GM23338 (cell line): ENCODE measurements at regions not wholly inside any gene's neighbourhood (a gene's known extent, or its start where the extent isn't known, plus 50 kb on each side); places are given as distances from the start of the nearest gene placed in this dataset.

ENCODE experiments used
- ATAC-seq: fragments of 200-7000 bp; cut with Tn5 transposase; 3 replicates; pipeline ENCODE4 v1.9.1; 2020
- DNase-seq: peaks from one replicate; pipeline ENCODE4 v3.0.0-alpha.2; 2015; ENCODE audit warnings: low spot score
- H2AFZ ChIP-seq: fragments of 200-600 bp; sonication (generic); 2 replicates; pipeline ENCODE4 v1.8.0; 2016; ENCODE audit warnings: antibody characterized with exemption, mild to moderate bottlenecking, moderate library complexity
- H3F3A ChIP-seq: fragments of 200-600 bp; sonication (generic); replicated peaks from 2 replicates; pipeline ENCODE4 v1.8.0; 2017; ENCODE audit warnings: antibody characterized with exemption, mixed run types, low read depth
- H3K27ac ChIP-seq: fragments of 200-600 bp; sonication (generic); 2 replicates; pipeline ENCODE4 v1.6.1; 2016; ENCODE audit warnings: low read depth
- H3K27me3 ChIP-seq: fragments of 200-600 bp; sonication (generic); 2 replicates; pipeline ENCODE4 v1.8.0; 2016; ENCODE audit warnings: mild to moderate bottlenecking, mixed run types, moderate library complexity; ENCODE audit not compliant: insufficient read depth
- H3K36me3 ChIP-seq: fragments of 200-600 bp; sonication (generic); 2 replicates; pipeline ENCODE4 v1.8.0; 2016; ENCODE audit warnings: mild to moderate bottlenecking; ENCODE audit not compliant: insufficient read depth
- H3K4me1 ChIP-seq: fragments of 200-600 bp; sonication (generic); 2 replicates; pipeline ENCODE4 v1.8.0; 2016; ENCODE audit warnings: mild to moderate bottlenecking, moderate library complexity; ENCODE audit not compliant: insufficient read depth
- H3K4me2 ChIP-seq: fragments of 200-600 bp; sonication (generic); 2 replicates; pipeline ENCODE4 v1.7.1; 2017; ENCODE audit warnings: mixed run types
- H3K4me3 ChIP-seq: fragments of 200-600 bp; sonication (generic); 2 replicates; pipeline ENCODE4 v1.6.1; 2016; ENCODE audit warnings: mixed run types
- H3K79me2 ChIP-seq: fragments of 200-600 bp; sonication (generic); replicated peaks from 2 replicates; pipeline ENCODE4 v1.8.0; 2017; ENCODE audit warnings: mild to moderate bottlenecking; ENCODE audit not compliant: insufficient read depth
- H3K9me2 ChIP-seq: fragments of 200-600 bp; sonication (generic); 2 replicates; pipeline ENCODE4 v1.8.0; 2017; ENCODE audit not compliant: insufficient read depth
- H4K20me1 ChIP-seq: fragments of 200-600 bp; sonication (generic); replicated peaks from 2 replicates; pipeline ENCODE4 v1.8.0; 2017; ENCODE audit warnings: mild to moderate bottlenecking; ENCODE audit not compliant: insufficient read depth
- H3K27ac Mint-ChIP-seq: 2 replicates; pipeline ENCODE4 v1.8.0; 2020; ENCODE audit warnings: inconsistent platforms, mild to moderate bottlenecking, moderate library complexity, mixed read lengths
- H3K27me3 Mint-ChIP-seq: 3 replicates; pipeline ENCODE4 v1.8.0; 2022; ENCODE audit warnings: low read depth, mild to moderate bottlenecking, moderate library complexity, mixed read lengths, inconsistent platforms; ENCODE audit not compliant: insufficient read depth, poor library complexity
- H3K36me3 Mint-ChIP-seq: 3 replicates; pipeline ENCODE4 v1.8.0; 2021; ENCODE audit warnings: low read depth, mild to moderate bottlenecking, inconsistent platforms, moderate library complexity, mixed read lengths
- H3K4me1 Mint-ChIP-seq: 3 replicates; pipeline ENCODE4 v1.8.0; 2020; ENCODE audit warnings: mild to moderate bottlenecking, inconsistent platforms, mixed read lengths
- H3K4me3 Mint-ChIP-seq: 3 replicates; pipeline ENCODE4 v1.8.0; 2021; ENCODE audit warnings: moderate library complexity, mild to moderate bottlenecking, inconsistent platforms, mixed read lengths
- H3K9me3 Mint-ChIP-seq: 3 replicates; pipeline ENCODE4 v1.8.0; 2020; ENCODE audit warnings: moderate library complexity, mild to moderate bottlenecking, inconsistent platforms, mixed read lengths
- CTCF ChIP-seq, 2 experiments: fragments of 200-600 bp in 1 of 2; sonication (generic) in 1 of 2; conservative IDR thresholded peaks; 2 replicates each; pipeline versions ENCODE4 v1.5.1 to v1.6.1; 2016 to 2017; ENCODE audit warnings: antibody characterized with exemption in 2 of 2, low read depth in 2 of 2, mild to moderate bottlenecking in 2 of 2, moderate library complexity in 1 of 2
- EZH2 ChIP-seq: fragments of 200-600 bp; sonication (generic); IDR thresholded peaks from one replicate; pipeline ENCODE4 v1.8.0; 2017; ENCODE audit warnings: antibody characterized with exemption, mild to moderate bottlenecking, low read depth; ENCODE audit not compliant: unreplicated experiment
- EZH2phosphoT487 ChIP-seq: fragments of 200-600 bp; sonication (generic); IDR thresholded peaks from one replicate; pipeline ENCODE4 v1.8.1; 2018; ENCODE audit warnings: antibody characterized with exemption; ENCODE audit not compliant: unreplicated experiment
- JUNB ChIP-seq: IDR thresholded peaks from one replicate; pipeline ENCODE4 v1.6.1; 2016; ENCODE audit warnings: antibody characterized with exemption; ENCODE audit not compliant: unreplicated experiment
- NANOG ChIP-seq: IDR thresholded peaks from 2 replicates; pipeline ENCODE4 v1.6.1; 2016; ENCODE audit warnings: antibody characterized with exemption, borderline replicate concordance
- POLR2AphosphoS5 ChIP-seq: IDR thresholded peaks from 2 replicates; pipeline ENCODE4 v1.6.1; 2016; ENCODE audit warnings: antibody characterized with exemption, low read depth
- STAT1 ChIP-seq: IDR thresholded peaks from one replicate; pipeline ENCODE4 v1.6.1; 2016; ENCODE audit warnings: antibody characterized with exemption; ENCODE audit not compliant: unreplicated experiment
- ZNF114 ChIP-seq: fragments of 250-450 bp; sonication (Bioruptor Pico); IDR thresholded peaks from 2 replicates; pipeline ENCODE4 v1.5.0; 2020; ENCODE audit warnings: mild to moderate bottlenecking, moderate library complexity
- ZNF331 ChIP-seq: fragments of 250-450 bp; sonication (Bioruptor Pico); IDR thresholded peaks from 2 replicates; pipeline ENCODE4 v1.5.0; 2020; ENCODE audit warnings: low read depth, mild to moderate bottlenecking, moderate library complexity
- ZNF462 ChIP-seq: fragments of 250-450 bp; sonication (Bioruptor Pico); IDR thresholded peaks from 2 replicates; pipeline ENCODE4 v1.5.0; 2020; ENCODE audit warnings: mild to moderate bottlenecking, moderate library complexity
- TF ChIP-seq, protein P1 (sequence below): IDR thresholded peaks from one replicate; pipeline ENCODE4 v1.6.1; 2018; ENCODE audit warnings: antibody characterized with exemption; ENCODE audit not compliant: unreplicated experiment

DNA sequence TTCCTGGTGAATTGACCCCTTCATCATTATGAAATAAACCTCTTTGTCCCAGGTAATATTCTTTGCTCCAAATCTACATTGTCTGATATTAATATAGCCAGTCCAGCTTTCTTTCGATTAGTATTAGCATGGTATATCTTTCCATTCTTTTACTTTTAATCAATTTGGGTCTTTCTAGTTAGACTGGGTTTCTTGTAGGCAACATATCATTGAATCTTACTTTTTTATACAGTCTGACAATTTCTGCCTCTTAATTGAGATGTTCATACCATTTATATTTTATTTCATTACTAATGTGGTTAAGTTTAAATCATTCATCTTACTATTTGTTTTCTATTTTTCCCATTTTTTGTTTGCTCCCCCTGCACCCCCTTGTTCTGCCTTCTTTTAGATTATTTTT is 61.7 kb upstream of the LIFR start (continued):
- TF ChIP-seq ZNF462 (CRISPR knock-in tag) (no peak), EZH2 (no peak), STAT1 (no peak), ZNF331 (CRISPR knock-in tag) (no peak)

DNA sequence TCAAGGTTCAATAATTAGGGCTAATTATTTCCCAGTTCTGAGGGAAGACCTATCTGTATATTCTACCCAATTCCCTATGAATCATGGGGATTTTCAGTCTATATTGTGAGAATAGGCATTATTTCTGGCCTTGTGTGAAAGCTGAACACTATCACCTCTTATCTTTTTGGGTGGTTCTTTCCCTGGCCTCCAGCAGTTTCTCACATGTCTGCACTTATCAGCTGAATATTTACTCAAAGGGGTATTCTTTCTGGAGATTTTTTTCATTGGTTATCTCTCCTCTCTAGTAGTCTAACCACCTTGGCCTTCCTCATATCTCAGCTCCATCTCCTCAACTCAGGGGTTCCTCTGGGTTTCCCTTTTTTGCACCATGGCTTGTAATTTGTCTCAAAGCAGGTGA is 64.9 kb upstream of the LIFR start:
- no peaks in the 10 kb centered on the region for H3K27me3 Mint-ChIP-seq
- DNase-seq (no peak), ATAC-seq (no peak)
- Histone ChIP-seq H3K27ac (no peak overlapping the region), H4K20me1 (no peaks in the 10 kb centered on the region), H3K36me3 (no peaks in the 10 kb centered on the region), H3F3A (no peaks in the 10 kb centered on the region), H3K4me2 (no peak overlapping the region), H3K27me3 (no peaks in the 10 kb centered on the region), H3K4me1 (no peaks in the 10 kb centered on the region), H2AFZ (no peak overlapping the region), H3K9me2 (peaks cover 4% of the 10 kb centered on the region; the same call in 1 of the 2 replicates), H3K79me2 (no peaks in the 10 kb centered on the region), H3K4me3 (no peak overlapping the region)
- H3K27ac Mint-ChIP-seq, result no peak overlapping the region
- no peaks in the 10 kb centered on the region for H3K4me1 Mint-ChIP-seq
- H3K36me3 Mint-ChIP-seq, result no peaks in the 10 kb centered on the region; the same call in 2 of the 3 replicates
- peaks cover 11% of the 10 kb centered on the region; the same call in 2 of the 3 replicates for H3K9me3 Mint-ChIP-seq
- TF ChIP-seq EZH2, result no peak
- no peak for TF ChIP-seq JUNB
- TF ChIP-seq, protein P1, sequence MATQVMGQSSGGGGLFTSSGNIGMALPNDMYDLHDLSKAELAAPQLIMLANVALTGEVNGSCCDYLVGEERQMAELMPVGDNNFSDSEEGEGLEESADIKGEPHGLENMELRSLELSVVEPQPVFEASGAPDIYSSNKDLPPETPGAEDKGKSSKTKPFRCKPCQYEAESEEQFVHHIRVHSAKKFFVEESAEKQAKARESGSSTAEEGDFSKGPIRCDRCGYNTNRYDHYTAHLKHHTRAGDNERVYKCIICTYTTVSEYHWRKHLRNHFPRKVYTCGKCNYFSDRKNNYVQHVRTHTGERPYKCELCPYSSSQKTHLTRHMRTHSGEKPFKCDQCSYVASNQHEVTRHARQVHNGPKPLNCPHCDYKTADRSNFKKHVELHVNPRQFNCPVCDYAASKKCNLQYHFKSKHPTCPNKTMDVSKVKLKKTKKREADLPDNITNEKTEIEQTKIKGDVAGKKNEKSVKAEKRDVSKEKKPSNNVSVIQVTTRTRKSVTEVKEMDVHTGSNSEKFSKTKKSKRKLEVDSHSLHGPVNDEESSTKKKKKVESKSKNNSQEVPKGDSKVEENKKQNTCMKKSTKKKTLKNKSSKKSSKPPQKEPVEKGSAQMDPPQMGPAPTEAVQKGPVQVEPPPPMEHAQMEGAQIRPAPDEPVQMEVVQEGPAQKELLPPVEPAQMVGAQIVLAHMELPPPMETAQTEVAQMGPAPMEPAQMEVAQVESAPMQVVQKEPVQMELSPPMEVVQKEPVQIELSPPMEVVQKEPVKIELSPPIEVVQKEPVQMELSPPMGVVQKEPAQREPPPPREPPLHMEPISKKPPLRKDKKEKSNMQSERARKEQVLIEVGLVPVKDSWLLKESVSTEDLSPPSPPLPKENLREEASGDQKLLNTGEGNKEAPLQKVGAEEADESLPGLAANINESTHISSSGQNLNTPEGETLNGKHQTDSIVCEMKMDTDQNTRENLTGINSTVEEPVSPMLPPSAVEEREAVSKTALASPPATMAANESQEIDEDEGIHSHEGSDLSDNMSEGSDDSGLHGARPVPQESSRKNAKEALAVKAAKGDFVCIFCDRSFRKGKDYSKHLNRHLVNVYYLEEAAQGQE, result no peak
- TF ChIP-seq EZH2phosphoT487, result no peak
- TF ChIP-seq ZNF114, result no peak
- no peak for TF ChIP-seq NANOG
- TF ChIP-seq CTCF (conservative IDR thresholded peaks at IDR 0.05; ENCODE audit: low read depth in 2 of 2), result no peak
- no peak for TF ChIP-seq ZNF331 (CRISPR knock-in tag)
- TF ChIP-seq POLR2AphosphoS5, result no peak
- no peak overlapping the region for H3K4me3 Mint-ChIP-seq
